GM12875 (cell line): ENCODE measurements at regions not wholly inside any gene's neighbourhood (a gene's known extent, or its start where the extent isn't known, plus 50 kb on each side); places are given as distances from the start of the nearest gene placed in this dataset.

ENCODE experiments used
- H3K4me3 ChIP-seq: one replicate; pipeline ENCODE4 v1.5.1; 2011; ENCODE audit warnings: low read depth, low read length, control low read depth
- TF ChIP-seq, protein P1 (sequence below): IDR thresholded peaks from 2 replicates; pipeline ENCODE4 v1.5.1; 2011; ENCODE audit warnings: low read depth, mild to moderate bottlenecking, control low read depth, inconsistent platforms, low read length, moderate library complexity, borderline replicate concordance; ENCODE audit not compliant: insufficient read depth

DNA sequence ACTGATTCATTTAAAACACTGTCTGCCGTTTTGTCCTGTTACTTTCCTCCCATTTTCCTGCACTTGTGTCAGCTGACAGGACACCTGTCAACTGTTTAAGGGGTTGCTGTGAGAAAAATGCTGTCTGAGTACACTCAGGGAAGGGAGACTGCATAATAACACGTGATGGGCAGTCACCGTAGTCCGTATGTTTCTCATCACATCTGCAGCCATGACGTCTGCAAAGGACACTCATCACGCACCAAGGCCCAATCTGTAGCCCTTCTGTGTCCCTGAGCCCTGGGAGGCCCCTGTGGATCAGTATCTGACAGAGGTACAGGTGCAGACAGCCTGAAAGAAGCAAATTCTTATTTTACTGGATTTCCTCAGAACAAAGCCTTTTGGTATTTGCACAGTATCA lies 396.3 kb downstream of the YTHDC2 start:
- no peak overlapping the region for H3K4me3 ChIP-seq
- TF ChIP-seq, protein P1, sequence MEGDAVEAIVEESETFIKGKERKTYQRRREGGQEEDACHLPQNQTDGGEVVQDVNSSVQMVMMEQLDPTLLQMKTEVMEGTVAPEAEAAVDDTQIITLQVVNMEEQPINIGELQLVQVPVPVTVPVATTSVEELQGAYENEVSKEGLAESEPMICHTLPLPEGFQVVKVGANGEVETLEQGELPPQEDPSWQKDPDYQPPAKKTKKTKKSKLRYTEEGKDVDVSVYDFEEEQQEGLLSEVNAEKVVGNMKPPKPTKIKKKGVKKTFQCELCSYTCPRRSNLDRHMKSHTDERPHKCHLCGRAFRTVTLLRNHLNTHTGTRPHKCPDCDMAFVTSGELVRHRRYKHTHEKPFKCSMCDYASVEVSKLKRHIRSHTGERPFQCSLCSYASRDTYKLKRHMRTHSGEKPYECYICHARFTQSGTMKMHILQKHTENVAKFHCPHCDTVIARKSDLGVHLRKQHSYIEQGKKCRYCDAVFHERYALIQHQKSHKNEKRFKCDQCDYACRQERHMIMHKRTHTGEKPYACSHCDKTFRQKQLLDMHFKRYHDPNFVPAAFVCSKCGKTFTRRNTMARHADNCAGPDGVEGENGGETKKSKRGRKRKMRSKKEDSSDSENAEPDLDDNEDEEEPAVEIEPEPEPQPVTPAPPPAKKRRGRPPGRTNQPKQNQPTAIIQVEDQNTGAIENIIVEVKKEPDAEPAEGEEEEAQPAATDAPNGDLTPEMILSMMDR, result no peak

DNA sequence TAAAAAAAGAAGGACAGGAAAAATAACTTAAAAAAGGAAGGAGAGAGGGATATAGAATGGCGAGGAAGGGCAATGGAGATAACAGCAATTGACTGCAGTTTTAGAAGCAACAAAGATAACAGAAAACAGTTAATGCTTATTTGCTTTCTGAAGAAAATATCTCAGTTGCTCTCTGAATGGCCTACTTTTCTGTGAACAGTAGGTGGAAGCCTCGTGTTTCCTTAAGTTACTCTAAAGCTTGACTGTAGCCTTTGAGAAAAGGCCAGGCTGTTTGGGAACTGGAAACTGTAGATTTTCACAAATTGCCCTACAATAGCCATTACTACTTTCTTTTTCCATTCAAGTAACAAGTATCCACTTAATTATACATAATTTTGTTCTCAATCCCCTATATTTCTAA lies 404.5 kb downstream of the YTHDC2 start:
- TF ChIP-seq, protein P1, result no peak
- H3K4me3 ChIP-seq, result no peak overlapping the region

DNA sequence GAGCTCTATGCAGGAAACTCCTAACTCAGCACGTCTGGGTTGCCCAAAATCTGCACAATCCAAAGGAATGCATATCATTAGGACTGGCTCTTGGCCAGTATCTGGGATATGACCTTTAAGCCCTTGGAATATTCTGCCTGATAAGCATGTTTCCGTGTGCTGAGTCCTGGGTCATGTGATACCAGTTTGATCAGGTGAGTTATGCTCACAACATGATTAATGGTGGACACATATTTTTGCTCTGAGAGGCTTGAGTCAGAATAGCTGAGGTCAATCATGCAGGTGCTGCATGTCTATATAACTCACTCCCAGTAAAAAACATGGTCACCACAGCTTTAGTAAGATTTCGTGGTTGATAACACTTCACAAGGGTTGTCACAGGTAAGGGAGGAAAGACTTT lies 408.8 kb downstream of the YTHDC2 start:
- TF ChIP-seq, protein P1, result no peak
- H3K4me3 ChIP-seq, result no peak overlapping the region

DNA sequence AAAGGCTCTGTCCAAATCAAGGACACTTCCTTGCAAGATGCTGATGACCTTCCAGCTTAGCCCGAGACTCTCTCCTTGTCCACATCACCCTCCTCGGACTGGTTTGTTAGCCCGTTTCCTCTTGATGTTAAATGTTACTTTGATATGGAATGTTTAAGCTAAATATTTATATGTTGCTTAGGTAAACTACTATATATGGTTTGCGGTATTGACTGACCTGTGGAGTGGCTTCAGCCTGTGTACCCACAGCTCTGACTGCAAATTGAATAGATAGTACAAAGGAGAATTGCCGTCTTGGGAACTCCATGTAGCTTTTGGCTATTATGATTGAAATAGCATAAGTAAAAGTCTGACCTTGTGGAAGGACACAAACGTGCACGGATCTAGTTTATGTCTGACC lies 422.0 kb downstream of the YTHDC2 start:
- TF ChIP-seq, protein P1, result no peak
- no peak overlapping the region for H3K4me3 ChIP-seq

DNA sequence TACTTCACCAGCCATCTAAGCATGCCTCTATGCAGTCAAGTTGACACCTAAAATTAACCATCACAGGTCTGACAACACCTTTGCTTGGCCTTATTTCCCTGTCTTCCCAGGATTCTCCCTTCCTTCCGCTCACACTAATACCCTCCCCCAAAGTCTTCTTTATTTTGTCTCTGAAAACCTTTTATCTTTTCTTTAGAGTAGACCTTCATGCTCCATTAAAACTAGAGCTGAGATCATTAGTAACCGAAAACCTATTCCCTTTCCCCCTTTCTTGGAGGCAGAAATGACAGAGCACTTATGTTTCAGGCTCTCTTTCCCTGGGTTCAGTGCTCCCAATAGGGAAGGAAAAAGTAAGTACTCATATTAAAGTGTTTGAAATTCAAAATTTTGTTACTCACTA lies 423.8 kb downstream of the YTHDC2 start:
- H3K4me3 ChIP-seq, result no peak overlapping the region
- TF ChIP-seq, protein P1, result no peak

DNA sequence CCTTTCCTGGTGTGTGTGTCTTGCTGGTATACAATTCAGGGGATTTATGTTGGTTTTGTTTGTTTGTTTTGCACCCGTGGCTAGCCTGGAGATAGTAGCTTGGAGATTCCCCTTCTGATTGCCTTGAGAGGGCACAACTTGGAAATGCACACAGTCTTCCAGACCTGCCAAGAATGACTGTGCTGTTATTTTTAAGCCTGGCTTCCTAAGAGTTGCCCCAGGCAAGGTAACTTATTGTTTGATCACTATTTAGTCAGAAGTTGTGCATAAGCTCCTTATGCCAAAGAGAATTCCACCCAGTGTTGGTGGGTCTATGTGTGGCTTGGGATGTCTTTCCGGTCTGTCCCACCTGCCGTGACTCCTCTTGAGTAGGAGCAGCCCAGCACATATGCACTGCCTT lies 421.9 kb upstream of the KCNN2 start:
- H3K4me3 ChIP-seq, result no peak overlapping the region
- TF ChIP-seq, protein P1, result no peak

DNA sequence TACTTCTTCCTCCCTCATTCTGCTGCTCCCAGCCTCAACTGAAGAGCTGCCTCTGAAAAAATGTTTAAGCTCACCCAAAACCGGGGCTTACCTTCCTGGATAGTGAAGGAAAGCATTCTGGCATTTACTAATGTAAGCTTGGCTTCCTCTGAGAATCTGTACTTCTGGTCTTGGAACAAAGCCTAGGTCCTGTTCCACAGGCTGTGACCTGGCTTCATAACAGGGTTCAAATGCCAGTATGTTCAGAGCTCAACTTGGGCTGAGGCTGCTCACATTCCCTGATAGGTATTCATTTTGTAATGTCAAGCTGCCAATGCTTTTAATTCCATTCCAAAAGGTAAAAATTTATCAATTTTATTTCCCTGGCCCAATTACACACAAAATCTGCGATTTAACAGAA lies 411.7 kb upstream of the KCNN2 start:
- TF ChIP-seq, protein P1, result no peak

More for the DNA sequence above, 411.7 kb upstream of the KCNN2 start:
- no peak overlapping the region for H3K4me3 ChIP-seq
